NCI-H146 treated with DMSO at 0.1 percent for 48 hours (cell line): ENCODE measurements at regions not wholly inside any gene's neighbourhood (a gene's known extent, or its start where the extent isn't known, plus 50 kb on each side); places are given as distances from the start of the nearest gene placed in this dataset.

Experiments used
- DNase-seq: peaks from one replicate; lab custom pipeline; 2025; ENCODE audit not compliant: unreplicated experiment; lab: John Stamatoyannopoulos, UW

DNA sequence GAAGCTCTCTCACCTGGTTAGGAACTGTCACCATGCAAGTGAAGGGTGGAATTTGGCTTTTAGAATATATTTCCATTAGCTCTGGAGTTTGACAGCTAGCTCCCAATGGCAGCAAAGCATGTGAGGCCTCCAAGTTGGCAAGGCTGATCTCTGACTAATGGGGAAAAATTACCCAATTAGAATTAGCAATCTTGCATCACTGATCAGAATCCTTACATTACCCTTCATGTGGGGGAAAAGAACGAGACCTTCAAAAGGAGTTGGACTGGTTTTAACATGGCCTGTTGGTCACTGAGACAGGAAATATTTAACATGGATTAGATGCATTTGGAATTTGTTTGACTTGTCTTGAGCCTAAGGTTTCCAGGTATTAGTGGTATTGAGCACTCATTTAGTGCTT, 192.3 kb upstream of the GDNF start:
- DNase-seq: no peak

DNA sequence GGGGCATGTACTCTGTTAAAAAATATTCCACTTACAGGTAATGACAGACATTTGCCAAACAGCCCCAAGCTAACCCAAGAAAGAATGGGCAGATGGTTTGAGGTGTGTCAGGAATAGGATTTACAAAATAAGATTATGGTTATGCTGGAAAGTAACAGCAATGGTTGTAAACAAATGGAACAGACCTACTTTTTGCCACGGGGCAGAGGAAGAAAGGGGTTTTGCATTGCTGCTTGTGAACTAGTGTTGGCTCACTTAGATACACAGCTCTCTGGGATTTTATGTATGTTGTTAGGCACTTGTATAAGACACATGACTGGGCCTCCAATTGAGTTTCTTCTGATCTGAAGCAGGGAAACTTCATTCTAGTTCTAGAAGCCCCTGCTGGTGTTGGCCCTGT, 191.5 kb upstream of the GDNF start:
- DNase-seq: no peak

DNA sequence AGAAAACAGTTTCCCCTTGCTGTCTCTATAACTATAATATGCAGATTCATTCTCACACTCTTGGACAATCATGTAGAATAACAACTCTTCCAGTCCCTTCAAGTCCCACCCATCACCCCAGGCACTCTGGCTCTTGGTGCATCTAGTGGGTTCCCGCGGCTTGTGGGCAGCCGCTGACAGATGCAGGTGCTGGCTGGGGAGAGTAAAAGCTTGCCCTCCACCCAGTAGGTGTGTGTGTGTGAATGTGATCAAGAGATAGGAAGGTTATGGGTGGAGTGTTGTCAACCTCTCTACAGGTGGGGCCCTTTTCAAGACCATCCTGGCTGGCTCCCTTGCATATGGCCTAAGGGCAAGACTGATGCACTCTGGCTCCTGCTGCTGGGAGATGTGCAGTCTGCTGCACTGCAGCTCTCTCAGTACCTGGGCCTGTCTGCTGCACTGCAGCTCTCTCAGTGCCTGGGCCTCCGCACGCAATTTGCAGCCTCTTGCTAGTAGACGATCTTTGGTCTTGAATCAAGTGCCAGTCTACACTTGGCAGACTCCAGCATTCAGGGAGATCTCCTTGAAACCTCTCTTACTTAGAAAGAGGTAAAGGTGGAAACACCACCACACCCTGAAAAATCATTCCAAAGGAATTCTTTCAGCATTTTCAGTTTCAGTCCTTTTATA, 189.7 kb upstream of the GDNF start:
- DNase-seq: no peak

DNA sequence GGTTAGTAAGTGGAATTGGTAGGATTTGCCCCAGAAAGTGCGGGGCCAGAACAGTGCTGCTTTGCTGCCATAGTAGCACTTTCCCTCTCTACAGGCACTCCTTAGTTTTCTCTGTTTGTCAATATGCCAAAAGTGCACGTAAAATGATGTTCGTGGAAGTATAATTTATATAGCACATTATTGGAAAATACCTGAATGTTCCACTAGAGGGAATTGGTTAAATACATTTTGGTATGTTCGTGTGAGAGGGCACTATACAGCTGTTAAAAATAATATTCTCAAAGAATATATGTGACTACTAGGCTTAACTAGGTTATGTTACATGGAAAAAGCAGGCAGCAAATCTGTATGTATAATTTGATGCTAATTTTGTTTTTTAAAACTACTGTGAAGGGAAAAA, 184.0 kb upstream of the GDNF start:
- no peak for DNase-seq

DNA sequence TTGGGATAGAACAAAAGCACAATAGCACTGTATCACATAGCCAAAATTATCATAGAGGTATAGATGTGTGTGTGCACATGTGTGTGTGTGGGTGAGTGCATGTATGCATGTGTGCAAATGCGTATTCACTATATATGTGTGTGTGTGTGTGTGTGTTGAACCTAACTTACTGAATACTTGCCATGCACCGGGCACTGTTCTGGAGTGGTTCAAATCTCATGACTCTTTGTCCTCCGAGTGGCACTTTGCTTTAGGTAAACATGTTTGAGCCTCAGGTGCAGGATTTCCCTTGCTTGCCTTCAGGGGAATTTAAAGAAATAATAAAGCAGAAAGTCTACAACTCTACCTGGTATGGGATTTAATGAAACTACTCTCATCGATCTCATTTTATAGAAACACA, 183.5 kb upstream of the GDNF start:
- no peak for DNase-seq

DNA sequence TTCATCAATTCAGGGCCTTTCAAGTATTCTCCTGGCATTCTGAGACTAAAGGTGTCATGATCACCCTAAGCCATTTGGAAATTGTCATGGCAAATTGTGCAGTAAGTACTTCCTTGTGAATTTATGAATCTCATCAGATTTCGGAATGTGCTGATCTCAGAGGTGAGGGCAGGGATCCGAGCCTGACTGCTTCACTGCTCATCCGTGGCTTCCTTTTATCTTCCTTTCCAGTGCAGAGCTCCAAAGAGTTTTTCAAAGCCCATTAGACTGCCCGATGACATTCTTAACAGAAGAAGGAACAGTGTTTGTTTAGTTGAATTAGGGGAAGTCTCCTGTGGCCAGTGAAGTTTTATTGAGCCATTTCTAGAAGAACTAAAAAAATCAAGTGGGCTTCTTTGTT, 182.8 kb upstream of the GDNF start:
- DNase-seq: no peak

DNA sequence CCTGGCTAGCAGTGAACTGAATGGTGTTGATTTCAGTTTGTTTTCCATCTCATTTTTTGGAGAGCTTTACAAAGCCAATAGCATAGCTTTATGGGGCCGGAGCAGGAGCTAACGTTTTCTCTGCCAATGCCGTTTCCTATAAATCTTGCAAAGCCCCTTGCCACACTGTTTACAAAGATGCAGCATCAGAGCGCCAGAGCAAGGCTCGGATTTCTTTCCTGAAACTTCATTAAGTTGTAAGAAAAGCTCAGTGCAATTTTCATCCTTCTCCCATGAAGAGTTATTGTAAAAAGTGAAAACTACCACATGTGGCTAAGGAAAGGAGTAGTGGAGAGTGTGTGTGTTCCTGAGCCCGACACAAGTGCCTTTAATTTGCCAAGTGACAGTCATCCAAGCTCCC, 178.2 kb upstream of the GDNF start:
- DNase-seq: no peak

DNA sequence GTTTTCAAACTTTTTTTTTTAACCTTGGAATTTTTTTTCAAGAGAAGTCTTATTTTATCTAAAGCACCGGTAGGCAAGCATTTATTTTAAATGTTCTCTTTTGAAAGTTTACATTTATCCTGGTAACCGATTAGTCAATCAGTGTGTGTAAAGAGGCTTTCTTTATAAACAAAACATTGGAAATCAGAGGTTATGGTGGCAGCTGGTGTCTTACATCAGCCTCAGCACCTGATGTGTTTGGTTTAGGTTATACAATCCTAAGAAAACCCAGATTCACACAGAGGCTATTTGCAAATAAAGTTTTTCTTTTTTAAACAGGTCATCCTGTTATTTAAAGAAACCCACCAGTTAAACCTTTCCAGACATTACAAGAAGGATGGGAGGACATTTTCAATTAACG, 173.3 kb upstream of the GDNF start:
- DNase-seq: no peak

DNA sequence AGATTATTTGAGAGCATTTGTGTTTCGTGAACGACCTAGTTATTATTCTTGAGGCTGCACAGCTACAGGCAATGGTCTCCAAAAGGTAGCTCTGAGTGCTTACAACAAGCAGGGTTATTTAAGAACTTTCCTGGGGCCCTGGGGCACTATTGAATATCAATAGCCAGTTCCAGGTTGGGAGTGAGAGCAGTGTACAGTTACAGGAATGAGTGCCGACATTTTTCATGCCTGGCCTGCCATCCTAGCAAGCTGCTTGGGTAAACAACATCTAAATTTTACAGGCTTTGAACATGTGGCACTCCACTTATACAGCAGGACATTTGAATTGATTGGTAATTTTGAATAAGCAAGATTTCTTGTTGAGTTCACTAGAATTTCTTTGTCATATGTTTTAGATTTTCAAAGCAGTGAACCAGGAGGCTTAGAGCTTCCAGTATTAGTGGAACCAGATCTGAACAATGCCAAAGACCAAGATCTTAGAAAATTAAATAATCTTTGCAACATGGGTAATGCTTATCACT, 171.9 kb upstream of the GDNF start:
- DNase-seq: no peak

DNA sequence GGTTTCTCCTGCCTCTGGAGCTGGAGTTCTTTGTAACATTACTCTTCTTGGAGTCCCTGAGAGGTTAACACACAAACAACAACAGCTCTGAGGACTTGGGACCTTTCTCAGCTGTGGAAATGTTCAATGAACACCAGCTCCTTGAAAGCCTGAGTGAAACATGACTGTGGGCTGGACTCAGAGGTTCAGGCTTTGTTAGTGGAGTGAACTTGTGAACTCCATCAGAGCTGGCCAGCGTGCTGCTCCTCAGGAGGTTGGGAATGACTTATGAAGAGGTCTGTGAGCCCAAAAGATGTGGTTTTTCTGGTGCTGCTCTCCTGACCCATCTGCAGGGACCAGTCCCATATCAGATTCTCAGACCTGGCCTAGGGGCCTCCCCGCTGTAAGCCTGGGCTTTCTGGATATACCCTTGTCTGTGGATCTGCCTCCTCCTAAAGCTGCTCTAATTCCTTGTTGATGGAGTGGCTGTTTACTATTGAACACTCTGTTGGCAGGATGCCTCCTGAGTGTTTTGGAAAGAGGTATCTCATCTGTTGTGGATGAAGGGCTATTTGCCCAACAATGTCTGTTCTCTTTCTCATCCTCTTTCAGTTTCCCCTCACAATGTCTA, 170.0 kb upstream of the GDNF start:
- DNase-seq: no peak

DNA sequence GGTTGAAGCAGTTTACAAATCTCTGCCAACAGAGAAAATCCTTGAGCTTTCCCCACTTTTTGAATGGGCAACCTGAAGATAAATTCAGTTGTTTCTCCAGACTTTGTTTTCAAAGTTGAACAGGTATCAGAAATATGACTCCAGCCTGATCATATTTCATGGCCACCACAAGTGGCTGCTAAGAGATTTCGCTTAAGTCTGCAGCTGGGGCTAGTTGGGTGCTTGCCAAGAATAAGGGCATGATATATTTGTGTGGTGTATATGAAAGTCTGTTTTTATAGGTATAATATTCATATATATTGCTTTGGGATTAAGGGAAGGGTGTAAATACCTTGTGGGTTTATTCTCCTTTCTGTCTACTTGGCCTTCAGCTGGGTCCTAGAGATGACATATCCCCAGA, 168.4 kb upstream of the GDNF start:
- DNase-seq: no peak

DNA sequence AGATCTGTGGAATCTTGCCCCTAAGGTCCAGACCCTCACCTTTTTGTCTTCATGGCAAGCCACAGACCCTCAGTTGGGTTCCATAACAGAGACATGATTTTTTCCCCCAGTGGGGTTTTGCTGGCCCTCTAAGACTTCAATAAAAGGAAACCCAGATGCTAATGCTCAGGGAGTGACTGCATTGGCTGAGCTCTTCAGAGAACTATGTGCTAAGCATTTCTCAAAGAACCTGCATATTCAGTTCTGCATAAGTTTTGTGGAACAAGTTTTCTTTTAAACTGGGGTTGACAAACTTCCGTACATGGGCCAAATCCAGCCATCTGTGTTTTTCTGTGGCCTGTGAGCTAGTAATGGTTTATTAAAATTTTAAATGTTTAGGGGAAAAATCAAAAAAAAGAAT, 159.8 kb upstream of the GDNF start:
- no peak for DNase-seq

DNA sequence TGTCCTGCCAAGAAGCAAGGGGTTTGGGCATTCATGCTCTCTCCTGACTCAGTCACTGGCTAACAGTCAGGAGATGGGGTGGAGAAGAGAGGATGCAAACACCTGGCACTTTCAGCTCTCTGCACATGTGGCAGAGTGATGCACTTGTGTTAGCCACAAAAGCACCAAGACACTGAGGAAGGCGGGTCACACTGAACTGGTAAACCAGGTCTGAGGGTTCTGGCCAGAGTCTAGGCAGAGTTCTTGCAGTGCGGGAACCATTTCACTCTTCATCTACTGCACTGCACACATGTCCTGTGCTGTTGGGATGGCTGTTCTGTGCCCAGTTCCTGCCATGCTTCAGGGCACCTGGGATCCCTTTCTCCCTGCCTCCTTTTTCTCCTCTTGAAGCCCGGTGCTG, 157.1 kb upstream of the GDNF start:
- no peak for DNase-seq

DNA sequence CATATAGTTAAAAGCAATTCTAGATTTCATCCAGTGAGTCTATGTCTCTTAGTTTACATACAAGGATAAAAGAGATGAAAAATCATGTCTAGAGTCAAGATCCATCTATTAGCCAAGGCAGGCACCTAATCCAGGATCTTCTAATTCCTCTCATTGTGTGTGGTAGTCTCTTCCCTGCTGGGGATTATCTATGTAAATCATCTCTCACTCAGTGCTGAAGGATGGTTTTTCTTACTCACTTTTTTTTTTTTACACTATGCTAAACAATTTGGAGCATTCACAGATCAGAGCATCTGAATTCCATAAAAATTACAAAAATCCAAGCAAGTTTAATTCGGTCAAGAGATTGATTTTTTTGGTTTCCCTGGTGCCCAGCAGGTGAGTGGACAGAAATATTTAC, 154.9 kb upstream of the GDNF start:
- no peak for DNase-seq

DNA sequence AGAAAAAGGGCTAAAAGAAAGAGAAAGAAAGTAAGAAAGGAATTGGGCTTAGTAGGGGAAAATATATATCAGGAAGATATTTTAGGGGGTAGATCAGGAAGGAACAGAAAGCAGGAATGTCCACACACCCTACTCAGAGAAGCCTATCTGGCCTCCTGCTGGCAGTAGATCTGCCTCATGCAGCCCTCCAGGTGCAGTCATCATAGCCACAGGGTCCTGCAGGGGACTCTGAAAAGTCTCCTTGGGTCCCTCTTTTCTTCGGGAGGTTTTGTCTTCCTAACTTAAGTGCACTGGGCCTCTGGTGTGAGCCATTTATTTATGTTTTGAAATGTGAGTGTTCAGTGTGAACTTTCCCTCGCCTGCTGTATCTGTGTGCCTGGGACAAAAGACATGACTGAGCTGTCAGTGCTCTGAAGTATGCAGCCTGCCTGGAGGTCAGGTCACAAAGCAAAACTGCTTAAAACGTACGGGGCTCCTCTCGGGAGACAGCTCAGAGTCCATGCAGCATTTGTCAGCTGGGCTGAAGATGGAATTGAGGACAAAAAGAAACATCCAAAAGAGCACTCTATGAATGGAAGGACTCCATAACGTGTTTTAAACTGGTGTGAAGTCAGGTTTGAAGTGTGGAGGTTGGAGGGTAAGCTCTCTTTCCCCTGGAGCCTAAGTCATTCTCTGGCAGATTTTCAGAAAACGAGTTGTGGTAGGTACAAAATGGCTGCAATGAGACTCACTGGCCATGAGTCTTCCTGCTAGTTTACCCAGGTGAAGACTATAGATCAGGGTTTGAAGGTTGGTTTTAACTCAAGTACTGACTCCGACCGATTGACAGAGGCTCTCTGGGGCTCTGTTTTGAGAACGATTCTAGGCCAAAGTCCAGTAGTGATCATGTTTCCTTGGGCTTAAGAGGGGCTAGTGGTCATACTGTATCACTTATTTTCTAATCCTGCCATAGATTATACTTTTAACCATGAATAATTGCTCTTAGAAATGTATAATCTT, 151.8 kb upstream of the GDNF start:
- no peak for DNase-seq

DNA sequence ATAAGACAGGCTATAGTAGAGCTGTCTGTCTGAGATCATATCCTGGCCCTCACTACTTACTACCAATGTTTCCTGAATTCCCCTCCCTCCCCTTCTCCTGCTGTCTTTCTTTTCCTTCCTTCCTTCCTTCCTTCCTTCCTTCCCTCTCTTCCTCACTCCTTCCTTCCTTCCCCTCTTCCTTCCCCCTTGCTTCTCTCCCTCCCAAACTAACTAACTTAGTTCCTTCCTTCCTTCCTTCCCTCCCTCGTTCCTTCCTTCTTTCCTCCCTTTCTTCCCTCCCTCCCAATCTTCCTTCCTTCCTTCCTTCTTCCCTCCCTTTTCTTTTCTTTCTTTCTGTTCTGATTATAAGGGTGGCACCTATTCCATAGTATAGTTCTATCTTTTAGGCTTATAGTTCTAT, 150.0 kb upstream of the GDNF start:
- no peak for DNase-seq

DNA sequence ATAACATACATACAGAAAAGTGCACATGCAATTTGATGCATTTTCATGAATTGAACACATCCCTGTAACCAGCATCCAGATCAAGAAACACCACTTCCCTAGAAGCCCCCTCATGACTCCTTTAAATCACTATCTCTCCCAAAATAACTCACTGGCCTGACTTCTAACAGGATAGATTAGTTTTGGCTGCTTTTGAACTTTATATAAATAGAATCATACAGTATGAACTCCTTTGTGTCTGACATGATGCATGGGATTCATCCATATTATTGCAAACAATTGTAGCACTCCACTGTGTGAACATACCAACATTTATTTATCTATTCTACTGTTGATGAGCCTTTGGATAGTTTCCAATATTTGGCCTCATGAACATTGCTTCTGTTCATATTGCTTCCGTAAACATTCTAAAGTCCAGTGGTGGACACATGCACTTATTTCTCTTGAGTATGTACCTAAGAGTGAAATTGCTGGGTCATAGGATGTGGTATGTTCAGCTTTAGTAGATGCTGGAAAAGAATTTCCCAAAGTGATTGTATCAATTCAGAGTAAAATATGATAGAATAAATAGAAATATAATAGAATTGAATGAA, 148.7 kb upstream of the GDNF start:
- no peak for DNase-seq

DNA sequence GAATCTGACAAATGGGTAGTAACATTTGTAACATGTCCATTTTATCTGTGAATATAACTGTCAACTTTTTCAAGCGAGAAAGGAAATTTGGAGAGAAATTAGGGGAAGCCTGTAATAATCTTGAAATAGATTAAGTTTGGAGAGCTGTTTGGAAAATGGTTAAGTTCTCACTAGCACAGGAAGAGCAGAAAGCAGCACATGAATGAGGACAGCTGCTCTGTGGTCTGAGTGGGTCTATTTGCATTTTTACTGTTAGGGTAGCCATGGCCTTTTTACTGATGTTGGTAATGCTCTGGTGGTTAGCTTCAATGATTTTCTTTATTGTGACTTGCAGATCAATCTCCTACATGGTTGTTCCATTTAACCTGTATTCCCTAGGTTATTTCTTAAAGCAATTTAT, 144.5 kb upstream of the GDNF start:
- DNase-seq: no peak

DNA sequence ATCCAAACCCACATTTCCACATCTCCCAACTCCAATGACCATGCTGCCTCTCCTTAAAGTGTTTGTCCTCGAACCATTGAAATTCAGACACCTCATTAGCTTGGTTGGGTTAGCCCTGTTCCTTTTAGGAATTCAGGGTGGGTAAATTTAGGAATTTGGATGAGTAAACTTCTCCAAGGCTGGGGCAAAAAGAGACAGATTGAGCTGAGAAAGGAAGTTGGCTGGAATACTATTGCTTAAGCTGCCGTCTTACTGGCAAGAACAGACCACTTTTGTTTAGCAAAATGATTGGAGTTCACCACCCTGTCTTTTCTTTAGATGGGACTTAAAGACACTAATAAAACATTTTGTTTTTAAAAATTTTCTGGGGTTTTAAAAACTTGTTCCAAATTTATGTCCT, 143.6 kb upstream of the GDNF start:
- DNase-seq: no peak

DNA sequence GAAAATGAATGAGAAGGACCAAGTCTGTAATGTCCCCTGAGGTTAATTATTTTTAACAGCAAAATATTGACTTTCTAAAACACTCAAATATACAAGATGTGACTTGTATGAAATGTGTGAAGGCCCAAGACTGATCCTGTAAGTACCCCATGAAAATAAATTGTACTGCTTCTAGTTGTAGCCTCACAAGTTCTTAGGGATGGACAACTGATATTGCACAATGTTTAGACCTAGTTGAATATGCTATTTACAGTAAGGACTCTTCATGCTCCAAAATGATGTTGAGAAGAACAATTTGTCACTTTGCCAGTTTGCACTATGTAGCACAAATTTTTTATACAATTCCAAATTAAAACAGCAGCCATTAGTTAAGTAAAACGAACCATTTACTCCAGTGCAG, 139.7 kb upstream of the GDNF start:
- DNase-seq: no peak

DNA sequence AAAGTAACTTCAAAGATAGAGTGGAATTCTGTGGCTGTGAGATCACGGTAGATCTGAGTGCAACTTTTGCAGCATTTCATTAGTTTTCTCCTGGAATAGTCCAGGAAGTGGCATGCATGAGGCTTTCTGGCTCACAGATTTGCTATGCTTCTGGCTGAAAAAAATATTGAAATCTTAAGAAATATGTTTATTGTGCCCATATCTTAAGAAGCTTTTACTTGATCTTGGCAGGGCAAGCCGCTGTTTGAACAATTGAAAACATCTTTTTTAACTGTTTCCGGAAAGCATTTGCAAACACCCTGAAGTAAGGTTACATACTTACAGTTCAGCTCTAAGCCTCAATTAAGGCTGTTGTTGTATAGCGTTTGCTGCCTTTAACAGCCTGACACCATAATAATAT, 135.7 kb upstream of the GDNF start:
- no peak for DNase-seq
